DLD1 (cell line): ENCODE measurements at regions not wholly inside any gene's neighbourhood (a gene's known extent, or its start where the extent isn't known, plus 50 kb on each side); places are given as distances from the start of the nearest gene placed in this dataset.

Experiments used
- in situ Hi-C: cut with HindIII; loops from 2 replicates; pipeline ENCODE4 v1.10.0; 2017; ENCODE audit warnings: low sequenced_read_pairs

- in situ Hi-C loops, result no loop called here
Observed at GRCh38 chr3:5063724-5064123, 58.4 kb upstream of the ARL8B start.

DNA sequence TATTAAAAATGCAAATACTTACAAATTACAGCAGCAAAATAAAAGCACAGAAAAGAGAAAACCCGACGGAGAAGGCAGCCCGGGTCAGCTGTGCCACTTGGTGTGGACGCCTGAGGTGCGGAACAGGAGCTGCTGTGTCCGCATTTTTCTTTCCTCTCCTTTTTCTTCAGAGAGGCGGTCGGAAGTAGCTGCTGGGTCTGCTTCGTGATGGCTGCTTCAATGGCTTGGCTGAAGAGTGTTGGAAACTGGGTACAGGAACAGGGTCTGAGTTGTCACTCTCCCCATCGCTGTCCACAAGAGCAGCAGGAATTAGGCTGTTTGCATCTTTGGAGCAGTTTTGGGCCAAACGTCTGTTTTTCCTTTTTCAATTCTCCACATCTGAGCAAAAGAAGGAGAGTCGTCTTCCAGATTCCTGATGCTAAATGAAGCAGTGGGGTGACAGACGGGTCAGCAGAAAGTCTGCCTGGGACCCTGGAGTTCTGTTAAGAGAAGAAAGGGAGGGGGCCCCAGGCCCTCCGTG, 53.5 kb upstream of the ARL8B start:
- in situ Hi-C loops, result no loop called here

DNA sequence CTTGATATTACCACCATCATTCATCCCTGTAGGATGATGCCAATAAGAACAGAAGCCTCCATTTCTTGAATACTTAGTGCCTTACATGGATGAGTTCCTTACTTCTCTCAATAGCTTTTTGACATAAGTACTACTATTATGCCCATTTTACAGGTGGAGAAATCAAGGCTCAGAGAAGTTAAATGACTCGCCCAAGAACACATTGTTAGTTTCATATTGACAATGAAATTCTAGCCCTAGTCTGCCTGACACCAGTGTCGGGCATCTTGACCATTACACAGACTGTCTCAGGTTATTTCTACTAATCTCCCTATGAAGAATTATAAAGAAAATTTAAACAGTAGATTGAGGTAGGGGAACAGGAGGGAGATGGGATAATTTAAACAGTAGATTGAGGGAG, 52.5 kb upstream of the ARL8B start:
- in situ Hi-C loops, result loop anchor here (10.0 kb wide), 1 partner anchor 335 kb away; no protein-coding TSS in a partner anchor

GRCh38 chr3:5071061-5071460, 51.0 kb upstream of the ARL8B start:
- in situ Hi-C loops, result loop anchor here (10.0 kb wide), 1 partner anchor 336 kb away; no protein-coding TSS in a partner anchor

DNA sequence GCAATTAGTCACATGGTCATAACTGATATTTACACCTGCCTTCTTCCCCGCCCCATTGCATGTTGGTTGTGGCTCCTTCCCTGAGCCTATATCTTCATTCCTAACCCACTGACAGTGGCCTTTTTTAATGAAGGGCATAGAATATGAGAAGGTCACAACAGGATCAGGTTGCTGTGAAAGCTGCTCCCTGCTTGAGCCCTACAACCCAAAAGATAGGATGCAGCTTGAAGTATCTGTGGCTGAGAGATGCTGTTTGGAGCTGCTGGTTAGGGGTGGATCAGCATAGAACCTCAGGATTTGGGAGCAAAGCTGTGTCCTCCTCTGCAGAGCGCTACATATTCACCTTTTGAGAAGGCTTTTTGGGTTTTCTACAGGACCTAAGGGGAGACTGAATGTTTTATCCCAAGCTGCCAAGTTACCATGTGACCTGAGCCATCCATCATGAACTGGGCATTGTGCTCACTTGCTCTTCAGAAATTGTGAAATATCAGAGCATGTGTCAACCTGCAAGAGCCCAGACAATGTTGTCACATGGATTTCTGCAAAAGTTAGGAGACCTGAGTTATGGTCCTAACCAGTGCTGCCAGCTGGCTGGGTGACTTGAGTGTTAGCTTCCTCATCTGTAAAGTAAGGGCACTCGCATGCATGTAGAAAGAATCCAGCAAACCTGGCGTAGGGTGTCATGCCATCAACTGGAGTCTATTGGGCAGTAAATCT, 49.8 kb upstream of the ARL8B start:
- in situ Hi-C loops, result loop anchor here (10.0 kb wide), 1 partner anchor 337 kb away; no protein-coding TSS in a partner anchor
